ENCODE measurements at regions not wholly inside any gene's neighbourhood (a gene's known extent, or its start where the extent isn't known, plus 50 kb on each side); places are given as distances from the start of the nearest gene placed in this dataset.

DNA sequence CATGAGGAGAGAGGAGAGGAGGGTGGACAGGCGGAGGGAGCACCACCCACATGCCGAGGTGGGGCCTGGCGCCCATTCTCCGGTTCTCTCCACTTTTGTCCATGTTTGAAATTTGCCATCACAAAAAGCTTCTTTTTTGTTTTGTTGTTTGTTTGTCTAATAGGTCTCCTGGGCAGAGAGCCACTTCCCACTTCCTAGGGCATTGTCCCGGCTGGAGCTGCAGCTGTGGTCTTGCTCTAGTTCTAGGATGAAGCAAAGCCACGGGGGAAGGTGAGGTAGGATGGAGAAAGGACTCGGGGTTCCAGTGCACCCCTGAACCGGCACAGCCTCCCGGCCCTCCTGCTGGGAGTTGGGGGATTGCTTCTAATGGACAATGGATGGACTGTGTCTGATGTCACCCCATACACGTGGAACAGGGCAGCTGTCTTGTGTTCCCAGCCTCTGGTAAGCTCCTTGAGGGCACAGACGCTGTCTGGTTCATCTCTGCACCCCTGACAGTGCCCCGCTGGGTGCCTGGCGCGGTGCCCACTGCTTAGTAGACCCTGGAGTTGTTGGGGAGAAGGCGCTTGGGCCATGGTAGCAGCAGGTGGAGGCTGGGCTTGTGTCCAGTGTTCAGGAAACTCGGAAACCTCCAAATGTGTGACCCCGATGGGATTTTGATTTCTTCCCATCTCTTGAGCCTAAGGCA lies 278.4 kb downstream of the NDUFA10 start (continued):
- TF ChIP-seq, protein P1, sequence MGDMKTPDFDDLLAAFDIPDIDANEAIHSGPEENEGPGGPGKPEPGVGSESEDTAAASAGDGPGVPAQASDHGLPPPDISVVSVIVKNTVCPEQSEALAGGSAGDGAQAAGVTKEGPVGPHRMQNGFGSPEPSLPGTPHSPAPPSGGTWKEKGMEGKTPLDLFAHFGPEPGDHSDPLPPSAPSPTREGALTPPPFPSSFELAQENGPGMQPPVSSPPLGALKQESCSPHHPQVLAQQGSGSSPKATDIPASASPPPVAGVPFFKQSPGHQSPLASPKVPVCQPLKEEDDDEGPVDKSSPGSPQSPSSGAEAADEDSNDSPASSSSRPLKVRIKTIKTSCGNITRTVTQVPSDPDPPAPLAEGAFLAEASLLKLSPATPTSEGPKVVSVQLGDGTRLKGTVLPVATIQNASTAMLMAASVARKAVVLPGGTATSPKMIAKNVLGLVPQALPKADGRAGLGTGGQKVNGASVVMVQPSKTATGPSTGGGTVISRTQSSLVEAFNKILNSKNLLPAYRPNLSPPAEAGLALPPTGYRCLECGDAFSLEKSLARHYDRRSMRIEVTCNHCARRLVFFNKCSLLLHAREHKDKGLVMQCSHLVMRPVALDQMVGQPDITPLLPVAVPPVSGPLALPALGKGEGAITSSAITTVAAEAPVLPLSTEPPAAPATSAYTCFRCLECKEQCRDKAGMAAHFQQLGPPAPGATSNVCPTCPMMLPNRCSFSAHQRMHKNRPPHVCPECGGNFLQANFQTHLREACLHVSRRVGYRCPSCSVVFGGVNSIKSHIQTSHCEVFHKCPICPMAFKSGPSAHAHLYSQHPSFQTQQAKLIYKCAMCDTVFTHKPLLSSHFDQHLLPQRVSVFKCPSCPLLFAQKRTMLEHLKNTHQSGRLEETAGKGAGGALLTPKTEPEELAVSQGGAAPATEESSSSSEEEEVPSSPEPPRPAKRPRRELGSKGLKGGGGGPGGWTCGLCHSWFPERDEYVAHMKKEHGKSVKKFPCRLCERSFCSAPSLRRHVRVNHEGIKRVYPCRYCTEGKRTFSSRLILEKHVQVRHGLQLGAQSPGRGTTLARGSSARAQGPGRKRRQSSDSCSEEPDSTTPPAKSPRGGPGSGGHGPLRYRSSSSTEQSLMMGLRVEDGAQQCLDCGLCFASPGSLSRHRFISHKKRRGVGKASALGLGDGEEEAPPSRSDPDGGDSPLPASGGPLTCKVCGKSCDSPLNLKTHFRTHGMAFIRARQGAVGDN (IDR thresholded peaks at IDR 0.05), result no peak
- TF ChIP-seq CREM (IDR thresholded peaks at IDR 0.05; ENCODE audit: low read depth) (no peak), CHD2 (IDR thresholded peaks at IDR 0.05; ENCODE audit: borderline replicate concordance, low read depth, low read length) (no peak), LARP7 (IDR thresholded peaks at IDR 0.05) (no peak), NR2C1 (IDR thresholded peaks at IDR 0.05) (no peak), SPI1 (IDR thresholded peaks at IDR 0.05; ENCODE audit: borderline replicate concordance, insufficient read depth, low read depth, low read length) (no peak)
- TF ChIP-seq, protein P2, sequence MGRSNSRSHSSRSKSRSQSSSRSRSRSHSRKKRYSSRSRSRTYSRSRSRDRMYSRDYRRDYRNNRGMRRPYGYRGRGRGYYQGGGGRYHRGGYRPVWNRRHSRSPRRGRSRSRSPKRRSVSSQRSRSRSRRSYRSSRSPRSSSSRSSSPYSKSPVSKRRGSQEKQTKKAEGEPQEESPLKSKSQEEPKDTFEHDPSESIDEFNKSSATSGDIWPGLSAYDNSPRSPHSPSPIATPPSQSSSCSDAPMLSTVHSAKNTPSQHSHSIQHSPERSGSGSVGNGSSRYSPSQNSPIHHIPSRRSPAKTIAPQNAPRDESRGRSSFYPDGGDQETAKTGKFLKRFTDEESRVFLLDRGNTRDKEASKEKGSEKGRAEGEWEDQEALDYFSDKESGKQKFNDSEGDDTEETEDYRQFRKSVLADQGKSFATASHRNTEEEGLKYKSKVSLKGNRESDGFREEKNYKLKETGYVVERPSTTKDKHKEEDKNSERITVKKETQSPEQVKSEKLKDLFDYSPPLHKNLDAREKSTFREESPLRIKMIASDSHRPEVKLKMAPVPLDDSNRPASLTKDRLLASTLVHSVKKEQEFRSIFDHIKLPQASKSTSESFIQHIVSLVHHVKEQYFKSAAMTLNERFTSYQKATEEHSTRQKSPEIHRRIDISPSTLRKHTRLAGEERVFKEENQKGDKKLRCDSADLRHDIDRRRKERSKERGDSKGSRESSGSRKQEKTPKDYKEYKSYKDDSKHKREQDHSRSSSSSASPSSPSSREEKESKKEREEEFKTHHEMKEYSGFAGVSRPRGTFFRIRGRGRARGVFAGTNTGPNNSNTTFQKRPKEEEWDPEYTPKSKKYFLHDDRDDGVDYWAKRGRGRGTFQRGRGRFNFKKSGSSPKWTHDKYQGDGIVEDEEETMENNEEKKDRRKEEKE (IDR thresholded peaks at IDR 0.05), result no peak
- TF ChIP-seq, protein P3, sequence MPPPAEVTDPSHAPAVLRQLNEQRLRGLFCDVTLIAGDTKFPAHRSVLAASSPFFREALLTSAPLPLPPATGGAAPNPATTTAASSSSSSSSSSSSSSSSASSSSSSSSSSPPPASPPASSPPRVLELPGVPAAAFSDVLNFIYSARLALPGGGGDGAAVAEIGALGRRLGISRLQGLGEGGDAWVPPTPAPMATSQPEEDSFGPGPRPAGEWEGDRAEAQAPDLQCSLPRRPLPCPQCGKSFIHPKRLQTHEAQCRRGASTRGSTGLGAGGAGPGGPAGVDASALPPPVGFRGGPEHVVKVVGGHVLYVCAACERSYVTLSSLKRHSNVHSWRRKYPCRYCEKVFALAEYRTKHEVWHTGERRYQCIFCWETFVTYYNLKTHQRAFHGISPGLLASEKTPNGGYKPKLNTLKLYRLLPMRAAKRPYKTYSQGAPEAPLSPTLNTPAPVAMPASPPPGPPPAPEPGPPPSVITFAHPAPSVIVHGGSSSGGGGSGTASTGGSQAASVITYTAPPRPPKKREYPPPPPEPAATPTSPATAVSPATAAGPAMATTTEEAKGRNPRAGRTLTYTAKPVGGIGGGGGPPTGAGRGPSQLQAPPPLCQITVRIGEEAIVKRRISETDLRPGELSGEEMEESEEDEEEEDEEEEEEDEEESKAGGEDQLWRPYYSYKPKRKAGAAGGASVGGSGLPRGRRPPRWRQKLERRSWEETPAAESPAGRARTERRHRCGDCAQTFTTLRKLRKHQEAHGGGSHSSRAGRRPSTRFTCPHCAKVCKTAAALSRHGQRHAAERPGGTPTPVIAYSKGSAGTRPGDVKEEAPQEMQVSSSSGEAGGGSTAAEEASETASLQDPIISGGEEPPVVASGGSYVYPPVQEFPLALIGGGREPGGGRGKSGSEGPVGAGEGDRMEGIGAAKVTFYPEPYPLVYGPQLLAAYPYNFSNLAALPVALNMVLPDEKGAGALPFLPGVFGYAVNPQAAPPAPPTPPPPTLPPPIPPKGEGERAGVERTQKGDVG (CRISPR knock-in tag; IDR thresholded peaks at IDR 0.05), result no peak

Measured in GM12878 (cell line).